ENCODE measurements at regions not wholly inside any gene's neighbourhood (a gene's known extent, or its start where the extent isn't known, plus 50 kb on each side); places are given as distances from the start of the nearest gene placed in this dataset.

- 76% methylated on average over 1 of the region's 1 CpG for WGBS
- Histone ChIP-seq H3K9ac (ENCODE audit: low read depth in 1 of 2, low read length in 2 of 2) (no peak overlapping the region), H3K36me3 (ENCODE audit: control insufficient read depth in 4 of 4, insufficient read depth in 3 of 4, low read depth in 1 of 4, low read length in 3 of 4) (no peaks in the 10 kb centered on the region), H3K9me3 (ENCODE audit: control insufficient read depth in 4 of 4, low read length in 3 of 4) (peaks cover 0 to 3% (median 0%) of the 10 kb centered on the region in 4 donors), H3K4me3 (ENCODE audit: low read depth in 1 of 3, low read length in 3 of 3) (no peak overlapping the region), H3K27me3 (ENCODE audit: control insufficient read depth in 4 of 4, insufficient read depth in 4 of 4, low read length in 3 of 4) (no peaks in the 10 kb centered on the region), H3K4me1 (ENCODE audit: control insufficient read depth in 4 of 4, insufficient read depth in 4 of 4, low read length in 3 of 4) (no peaks in the 10 kb centered on the region), H3K27ac (ENCODE audit: low read depth in 1 of 2, low read length in 2 of 2) (no peak overlapping the region)
- DNase-seq (ENCODE audit: low spot score), result no peak
- no peak for TF ChIP-seq RXRA (IDR thresholded peaks at IDR 0.05)
- no peak for TF ChIP-seq SP1 (IDR thresholded peaks at IDR 0.05)
- TF ChIP-seq ZBTB33 (IDR thresholded peaks at IDR 0.05), result no peak
- TF ChIP-seq FOXA1 (IDR thresholded peaks at IDR 0.05), result no peak
- no peak for TF ChIP-seq CTCF (IDR thresholded peaks at IDR 0.05; ENCODE audit: low read depth, low read length, missing input control)
- no peak for TF ChIP-seq RAD21 (IDR thresholded peaks at IDR 0.05)
- no peak for TF ChIP-seq ATF3 (IDR thresholded peaks at IDR 0.05)
Measured at GRCh38 chr13:66128201-66128600, 1101.9 kb downstream of the PCDH9 start.

GRCh38 chr13:66117563-66117962 lies 1112.6 kb downstream of the PCDH9 start:
- H3K9ac ChIP-seq (ENCODE audit: low read depth in 1 of 2, low read length in 2 of 2), result no peak overlapping the region
- no peaks in the 10 kb centered on the region for H3K4me1 ChIP-seq (ENCODE audit: control insufficient read depth in 4 of 4, insufficient read depth in 4 of 4, low read length in 3 of 4)
- TF ChIP-seq MAX (IDR thresholded peaks at IDR 0.05) (no peak), RXRA (IDR thresholded peaks at IDR 0.05) (no peak), CTCF (IDR thresholded peaks at IDR 0.05; ENCODE audit: low read depth, low read length, missing input control) (no peak), REST (IDR thresholded peaks at IDR 0.05) (no peak), HNF4A (conservative IDR thresholded peaks at IDR 0.05) (no peak), NR2F2 (IDR thresholded peaks at IDR 0.05) (no peak), HNF4G (IDR thresholded peaks at IDR 0.05) (no peak), SP1 (IDR thresholded peaks at IDR 0.05) (no peak), FOXA1 (IDR thresholded peaks at IDR 0.05) (no peak), RAD21 (IDR thresholded peaks at IDR 0.05) (no peak), YY1 (IDR thresholded peaks at IDR 0.05) (no peak), ATF3 (IDR thresholded peaks at IDR 0.05) (no peak)
- no peaks in the 10 kb centered on the region for H3K9me3 ChIP-seq (ENCODE audit: control insufficient read depth in 4 of 4, low read length in 3 of 4)
- no peak for DNase-seq (ENCODE audit: low spot score)
- no peak overlapping the region for H3K4me3 ChIP-seq (ENCODE audit: low read depth in 1 of 3, low read length in 3 of 3)
- no peak overlapping the region for H3K27ac ChIP-seq (ENCODE audit: low read depth in 1 of 2, low read length in 2 of 2)
- no peaks in the 10 kb centered on the region for H3K36me3 ChIP-seq (ENCODE audit: control insufficient read depth in 4 of 4, insufficient read depth in 3 of 4, low read depth in 1 of 4, low read length in 3 of 4)
- H3K27me3 ChIP-seq (ENCODE audit: control insufficient read depth in 4 of 4, insufficient read depth in 4 of 4, low read length in 3 of 4), result no peaks in the 10 kb centered on the region
- WGBS, result 67% methylated on average over 4 of the region's 4 CpGs

Measured in liver (tissue), 8 donors.